ENCODE measurements at regions not wholly inside any gene's neighbourhood (a gene's known extent, or its start where the extent isn't known, plus 50 kb on each side); places are given as distances from the start of the nearest gene placed in this dataset.
A peak's percentile ranks its signal among the peaks of the same experiment; 100 is the strongest.

DNA sequence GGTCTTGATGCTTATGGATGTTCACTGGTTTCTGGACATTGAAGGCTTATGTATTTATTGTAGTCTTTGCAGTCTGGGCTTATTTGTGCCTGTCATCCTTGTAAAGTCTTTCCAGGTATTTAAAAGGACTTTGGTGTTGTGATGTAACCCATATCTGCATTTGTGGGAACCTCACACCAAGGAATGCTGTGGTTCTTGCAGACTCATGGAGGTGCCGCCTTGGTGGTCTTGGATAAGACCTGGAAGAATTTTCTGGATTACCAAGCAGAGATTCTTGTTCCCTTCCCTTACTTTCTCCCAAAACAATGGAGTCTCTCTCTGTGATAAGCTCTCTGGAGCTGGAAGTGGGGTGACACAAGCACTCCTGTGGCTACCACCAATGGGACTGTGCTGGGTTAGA lies 363.5 kb upstream of the NECTIN3 start:
- Histone ChIP-seq H3K9me3 (ENCODE audit: control insufficient read depth, low read length) (no peaks in the 10 kb centered on the region), H3K4me3 (ENCODE audit: low read length) (no peak overlapping the region), H3K27me3 (ENCODE audit: control insufficient read depth, insufficient read depth) (no peaks in the 10 kb centered on the region), H3K27ac (ENCODE audit: low read length) (no peak overlapping the region), H3K4me1 (ENCODE audit: control insufficient read depth, insufficient read depth, low read length) (no peaks in the 10 kb centered on the region)
- 94% methylated on average over 1 of the region's 1 CpG for WGBS
- DNase-seq (no peak), ATAC-seq (no peak)
- intact Hi-C loops (cut with DNase I) = no loop called here

DNA sequence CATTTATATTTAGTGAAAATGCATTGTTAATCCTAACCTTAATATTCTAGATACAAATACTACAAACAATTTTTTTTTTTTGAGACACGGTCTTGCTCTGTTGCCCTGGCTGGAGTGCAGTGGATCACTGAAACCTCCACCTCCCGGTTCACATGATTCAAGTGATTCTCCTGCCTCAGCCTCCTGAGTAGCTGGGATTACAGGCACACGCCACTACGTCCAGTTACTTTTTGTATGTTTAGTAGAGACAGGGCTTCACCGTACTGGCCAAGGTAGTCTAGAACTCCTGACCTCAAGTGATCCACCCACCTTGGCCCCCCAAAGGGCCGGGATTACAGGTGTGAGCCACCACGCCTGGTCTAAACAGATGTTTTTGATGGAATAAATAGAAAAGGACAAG lies 361.5 kb upstream of the NECTIN3 start:
- DNase-seq (peak in 1 of 3 donors; percentile 26), ATAC-seq (no peak)
- H3K27me3 ChIP-seq (ENCODE audit: control insufficient read depth, insufficient read depth) = no peaks in the 10 kb centered on the region
- H3K4me1 ChIP-seq (ENCODE audit: control insufficient read depth, insufficient read depth, low read length) = no peaks in the 10 kb centered on the region
- H3K27ac ChIP-seq (ENCODE audit: low read length) = no peak overlapping the region
- H3K4me3 ChIP-seq (ENCODE audit: low read length) = no peak overlapping the region
- 87% methylated on average over 7 of the region's 7 CpGs for WGBS
- intact Hi-C loops (cut with DNase I) = no loop called here
- H3K9me3 ChIP-seq (ENCODE audit: control insufficient read depth, low read length) = no peaks in the 10 kb centered on the region

DNA sequence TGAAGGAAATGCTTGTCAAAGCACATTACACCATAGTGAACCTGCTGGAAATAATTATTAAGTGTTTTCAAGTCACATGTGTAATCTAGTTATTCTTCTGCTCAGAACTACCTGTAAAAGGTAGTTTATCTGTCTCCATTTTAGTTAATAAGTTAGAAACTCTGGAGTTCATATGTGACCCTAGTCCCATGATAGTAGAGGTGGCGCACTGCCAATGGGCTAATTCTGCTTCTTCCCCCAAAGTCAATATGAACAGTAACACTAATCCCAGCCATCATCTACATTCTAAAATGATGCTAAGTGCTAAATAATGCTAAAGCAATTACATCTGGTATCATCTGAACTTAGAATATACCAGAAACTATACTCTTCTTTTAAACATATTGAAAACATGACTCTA lies 361.0 kb upstream of the NECTIN3 start:
- Histone ChIP-seq H3K27ac (ENCODE audit: low read length) (no peak overlapping the region), H3K4me3 (ENCODE audit: low read length) (no peak overlapping the region), H3K9me3 (ENCODE audit: control insufficient read depth, low read length) (no peaks in the 10 kb centered on the region), H3K27me3 (ENCODE audit: control insufficient read depth, insufficient read depth) (no peaks in the 10 kb centered on the region), H3K4me1 (ENCODE audit: control insufficient read depth, insufficient read depth, low read length) (no peaks in the 10 kb centered on the region)
- DNase-seq (no peak), ATAC-seq (no peak)
- 94% methylated on average over 1 of the region's 1 CpG for WGBS
- intact Hi-C loops (cut with DNase I) = no loop called here

DNA sequence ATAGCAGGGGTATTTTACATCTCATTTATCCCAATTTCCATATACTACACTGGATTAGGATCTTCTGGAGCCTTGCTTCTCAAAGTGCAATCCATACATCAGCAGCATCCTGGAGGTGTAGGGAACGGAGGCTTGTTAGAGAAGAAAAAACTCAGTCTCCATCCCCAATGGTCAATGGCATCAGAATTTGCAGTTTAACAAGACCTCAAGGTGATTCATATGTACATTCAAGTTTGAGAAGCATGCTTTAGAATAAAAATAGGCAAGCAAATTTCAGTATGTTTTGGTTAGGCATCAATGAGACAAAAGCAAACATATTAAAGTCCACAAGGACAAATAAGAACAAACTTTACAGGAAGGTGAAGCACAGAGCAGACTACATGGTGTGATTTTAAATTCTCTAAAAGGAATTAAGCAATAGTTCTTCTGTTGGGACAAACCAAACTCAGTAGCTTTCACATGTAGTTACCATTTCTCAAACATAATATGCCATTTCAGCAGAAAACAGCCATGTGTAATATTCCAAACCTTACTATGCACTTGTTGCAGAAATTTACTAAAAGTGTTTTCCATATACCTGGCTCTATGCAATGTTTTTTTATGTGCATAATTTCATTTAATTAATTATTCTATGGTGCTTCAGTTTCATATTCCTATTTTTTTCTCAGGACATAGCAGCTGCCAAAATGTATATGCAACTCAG lies 360.3 kb upstream of the NECTIN3 start:
- 77% methylated on average over 1 of the region's 1 CpG for WGBS
- no peak for DNase-seq
- intact Hi-C loops (cut with DNase I) = no loop called here
- Histone ChIP-seq H3K9me3 (ENCODE audit: control insufficient read depth, low read length) (no peaks in the 10 kb centered on the region), H3K27me3 (ENCODE audit: control insufficient read depth, insufficient read depth) (no peaks in the 10 kb centered on the region), H3K4me1 (ENCODE audit: control insufficient read depth, insufficient read depth, low read length) (no peaks in the 10 kb centered on the region), H3K27ac (ENCODE audit: low read length) (no peak overlapping the region), H3K4me3 (ENCODE audit: low read length) (no peak overlapping the region)
- ATAC-seq = no peak

DNA sequence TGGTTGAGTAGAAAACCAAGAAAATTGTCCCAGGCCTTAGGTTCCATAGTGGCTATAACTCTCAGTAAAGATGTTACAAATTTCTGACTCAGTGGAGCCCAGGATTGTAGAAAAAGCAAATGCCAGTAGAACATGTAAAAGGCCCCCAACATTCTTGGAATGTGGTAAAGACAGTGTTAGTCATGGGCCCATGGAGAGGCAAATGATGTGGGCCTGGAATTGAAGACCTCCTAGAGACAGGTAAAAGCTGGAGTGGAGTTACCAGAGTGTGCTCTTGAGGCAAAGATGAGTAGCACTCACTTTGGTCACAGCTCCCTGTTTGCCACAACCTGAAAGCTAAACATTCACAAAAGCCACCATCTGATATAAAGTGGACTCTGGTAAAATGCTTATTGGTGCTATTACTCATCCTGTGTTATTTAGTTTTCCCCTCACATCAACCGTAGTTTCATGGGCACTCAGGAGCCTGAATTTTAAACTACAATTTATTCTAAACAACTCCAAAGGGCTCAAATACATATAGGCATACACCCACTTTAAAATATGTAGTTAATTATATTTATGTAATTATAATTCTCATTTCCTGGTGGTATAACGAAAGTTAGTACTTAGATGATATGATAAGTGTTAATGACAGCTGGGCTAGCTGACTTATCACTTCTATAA lies 359.6 kb upstream of the NECTIN3 start:
- DNase-seq = no peak

DNA sequence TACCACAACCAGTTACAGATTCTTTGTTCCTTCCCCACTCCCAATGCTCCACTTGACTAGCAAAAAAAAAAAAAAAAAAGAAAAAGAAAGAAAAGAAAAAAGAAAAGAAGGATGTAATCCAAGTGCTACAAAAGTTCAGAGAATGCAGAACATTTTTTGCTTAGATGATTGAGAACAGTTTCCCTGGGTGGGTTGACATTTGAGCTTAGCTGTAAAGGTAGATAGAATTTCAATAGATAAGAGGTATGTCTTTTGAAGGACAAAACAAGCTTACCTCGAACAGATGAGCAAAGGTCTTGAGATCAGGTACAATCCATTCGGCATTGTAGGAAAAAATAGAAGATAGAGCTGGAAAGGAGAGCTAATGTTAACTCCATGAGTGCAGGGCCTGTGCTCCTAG lies 344.6 kb upstream of the NECTIN3 start:
- DNase-seq (no peak), ATAC-seq (no peak)
- Histone ChIP-seq H3K4me3 (ENCODE audit: low read length) (no peak overlapping the region), H3K4me1 (ENCODE audit: control insufficient read depth, insufficient read depth, low read length) (no peaks in the 10 kb centered on the region), H3K9me3 (ENCODE audit: control insufficient read depth, low read length) (no peaks in the 10 kb centered on the region), H3K27ac (ENCODE audit: low read length) (no peak overlapping the region), H3K27me3 (ENCODE audit: control insufficient read depth, insufficient read depth) (no peaks in the 10 kb centered on the region)
- 40% methylated on average over 2 of the region's 2 CpGs for WGBS
- intact Hi-C loops (cut with DNase I) = no loop called here

More for the DNA sequence above, 359.6 kb upstream of the NECTIN3 start:
- intact Hi-C loops (cut with DNase I) = no loop called here
- no peak for ATAC-seq
- H3K9me3 ChIP-seq (ENCODE audit: control insufficient read depth, low read length) = no peaks in the 10 kb centered on the region
- H3K27ac ChIP-seq (ENCODE audit: low read length) = no peak overlapping the region
- WGBS = 59% methylated on average over 2 of the region's 2 CpGs
- H3K4me1 ChIP-seq (ENCODE audit: control insufficient read depth, insufficient read depth, low read length) = no peaks in the 10 kb centered on the region
- no peaks in the 10 kb centered on the region for H3K27me3 ChIP-seq (ENCODE audit: control insufficient read depth, insufficient read depth)
- H3K4me3 ChIP-seq (ENCODE audit: low read length) = no peak overlapping the region

DNA sequence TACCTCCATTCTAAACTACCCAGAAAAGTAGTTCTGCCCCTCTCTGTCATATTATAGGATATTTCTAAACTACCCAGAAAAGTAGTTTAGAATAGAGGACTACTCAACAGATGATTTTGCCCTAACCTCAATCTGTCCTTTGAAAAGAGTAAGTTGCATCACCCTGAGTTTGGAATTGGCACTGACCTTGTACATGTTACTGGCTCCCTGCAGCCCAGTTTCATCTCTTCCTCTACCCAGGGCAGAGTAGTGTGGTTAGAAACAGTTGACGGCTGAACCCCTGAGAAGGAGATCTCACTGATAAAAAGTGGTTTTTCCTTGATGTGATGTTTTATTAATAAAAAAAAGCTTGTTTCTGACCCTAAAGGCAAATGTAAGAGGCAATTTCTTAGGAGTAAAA lies 340.5 kb upstream of the NECTIN3 start:
- Histone ChIP-seq H3K27me3 (ENCODE audit: control insufficient read depth, insufficient read depth) (no peaks in the 10 kb centered on the region), H3K4me1 (ENCODE audit: control insufficient read depth, insufficient read depth, low read length) (no peaks in the 10 kb centered on the region), H3K27ac (ENCODE audit: low read length) (no peak overlapping the region), H3K4me3 (ENCODE audit: low read length) (no peak overlapping the region), H3K9me3 (ENCODE audit: control insufficient read depth, low read length) (no peaks in the 10 kb centered on the region)
- 67% methylated on average over 1 of the region's 1 CpG for WGBS
- no peak for ATAC-seq
- no peak for DNase-seq
- intact Hi-C loops (cut with DNase I) = no loop called here

DNA sequence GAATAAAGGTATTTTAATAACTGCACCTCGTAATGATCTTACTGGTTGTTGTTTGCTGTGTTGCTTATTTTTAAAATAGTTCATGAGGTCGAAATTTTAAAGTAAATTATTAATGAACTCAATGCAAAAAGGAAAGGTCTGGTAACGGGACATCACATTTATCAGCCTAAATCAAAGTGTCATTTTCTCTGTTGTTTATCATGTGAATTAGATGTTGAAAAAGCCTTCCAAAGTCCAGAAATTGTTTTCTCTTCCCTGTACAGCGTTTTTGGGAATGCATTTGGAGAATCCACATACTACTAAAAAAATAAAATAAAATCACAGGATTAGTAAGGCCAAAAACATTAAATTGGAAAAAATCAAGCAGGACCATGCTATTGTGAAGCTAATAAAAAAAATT lies 339.2 kb upstream of the NECTIN3 start:
- Histone ChIP-seq H3K9me3 (ENCODE audit: control insufficient read depth, low read length) (no peaks in the 10 kb centered on the region), H3K27me3 (ENCODE audit: control insufficient read depth, insufficient read depth) (no peaks in the 10 kb centered on the region), H3K27ac (ENCODE audit: low read length) (no peak overlapping the region), H3K4me1 (ENCODE audit: control insufficient read depth, insufficient read depth, low read length) (no peaks in the 10 kb centered on the region), H3K4me3 (ENCODE audit: low read length) (no peak overlapping the region)
- intact Hi-C loops (cut with DNase I) = no loop called here
- ATAC-seq = no peak
- DNase-seq = no peak
- 70% methylated on average over 4 of the region's 4 CpGs for WGBS

DNA sequence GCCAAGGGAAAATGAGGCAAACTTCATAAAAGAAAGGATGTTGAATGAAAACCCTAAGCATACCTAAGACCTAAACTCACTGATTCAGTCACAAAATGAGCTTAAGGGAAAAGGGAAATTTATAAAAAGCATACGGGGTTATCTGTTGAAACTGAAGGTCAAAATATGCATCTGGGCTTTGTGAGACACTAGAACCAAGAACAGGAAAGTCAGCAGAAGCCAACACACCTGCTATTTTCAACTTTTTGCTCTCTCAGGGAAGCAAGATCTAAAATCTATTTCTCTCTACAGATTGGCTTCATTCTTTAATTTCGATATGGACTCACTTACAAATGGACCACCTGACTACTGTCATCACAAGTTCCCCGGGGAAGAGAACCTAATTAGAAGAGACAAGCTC lies 338.6 kb upstream of the NECTIN3 start:
- WGBS = 69% methylated on average over 3 of the region's 3 CpGs
- intact Hi-C loops (cut with DNase I) = no loop called here
- ATAC-seq = no peak

DNA sequence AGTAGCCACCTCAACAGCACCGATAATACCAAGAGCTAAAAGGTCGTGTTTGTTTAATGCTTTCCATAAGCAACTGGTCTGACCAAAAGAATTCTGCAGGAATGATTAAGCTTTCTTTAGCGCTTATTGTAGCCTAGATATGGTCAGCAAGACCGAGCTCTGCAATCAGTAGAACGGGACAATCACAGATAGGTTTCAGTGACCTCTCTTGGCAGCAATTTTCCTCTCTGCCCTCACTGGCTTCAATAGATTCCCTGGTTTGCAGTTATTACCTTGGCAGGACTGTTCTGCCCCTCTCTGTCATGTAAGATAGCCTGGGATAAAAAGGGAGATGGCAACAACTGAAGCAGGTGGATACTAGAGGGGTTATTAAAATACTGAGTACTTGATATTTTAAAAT lies 337.1 kb upstream of the NECTIN3 start:
- ATAC-seq (no peak), DNase-seq (no peak)
- Histone ChIP-seq H3K27ac (ENCODE audit: low read length) (no peak overlapping the region), H3K9me3 (ENCODE audit: control insufficient read depth, low read length) (no peaks in the 10 kb centered on the region), H3K4me1 (ENCODE audit: control insufficient read depth, insufficient read depth, low read length) (no peaks in the 10 kb centered on the region), H3K4me3 (ENCODE audit: low read length) (no peak overlapping the region), H3K27me3 (ENCODE audit: control insufficient read depth, insufficient read depth) (no peaks in the 10 kb centered on the region)
- WGBS = 46% methylated on average over 5 of the region's 5 CpGs
- intact Hi-C loops (cut with DNase I) = no loop called here

More for the DNA sequence above, 338.6 kb upstream of the NECTIN3 start:
- Histone ChIP-seq H3K9me3 (ENCODE audit: control insufficient read depth, low read length) (no peaks in the 10 kb centered on the region), H3K4me3 (ENCODE audit: low read length) (no peak overlapping the region), H3K4me1 (ENCODE audit: control insufficient read depth, insufficient read depth, low read length) (no peaks in the 10 kb centered on the region), H3K27ac (ENCODE audit: low read length) (no peak overlapping the region), H3K27me3 (ENCODE audit: control insufficient read depth, insufficient read depth) (no peaks in the 10 kb centered on the region)
- DNase-seq = no peak

DNA sequence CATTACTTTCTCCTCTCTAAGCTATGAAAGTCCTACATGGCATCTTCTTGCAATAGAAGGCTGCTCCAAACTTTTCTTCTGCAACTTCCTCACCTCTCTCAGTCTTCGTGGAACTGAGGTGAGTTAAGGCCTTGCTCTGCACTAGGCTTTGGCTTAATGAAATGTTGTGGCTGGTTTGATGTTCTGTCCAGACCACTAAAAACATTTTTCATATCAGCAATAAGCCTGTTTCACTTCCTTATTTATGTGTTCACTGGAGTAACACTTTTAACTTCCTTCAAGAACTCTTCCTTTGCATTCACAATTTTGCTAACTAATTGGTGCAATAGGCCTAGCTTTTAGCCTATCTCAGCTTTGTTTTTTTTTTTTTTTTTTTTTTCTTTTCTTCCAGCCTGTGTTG lies 335.3 kb upstream of the NECTIN3 start:
- no peak overlapping the region for H3K4me3 ChIP-seq (ENCODE audit: low read length)
- H3K27me3 ChIP-seq (ENCODE audit: control insufficient read depth, insufficient read depth) = no peaks in the 10 kb centered on the region
- no peaks in the 10 kb centered on the region for H3K9me3 ChIP-seq (ENCODE audit: control insufficient read depth, low read length)
- no peak overlapping the region for H3K27ac ChIP-seq (ENCODE audit: low read length)
- no peak for ATAC-seq
- H3K4me1 ChIP-seq (ENCODE audit: control insufficient read depth, insufficient read depth, low read length) = no peaks in the 10 kb centered on the region
- intact Hi-C loops (cut with DNase I) = no loop called here
- WGBS = 77% methylated on average over 1 of the region's 1 CpG
- DNase-seq = no peak

Measured in right cardiac atrium (tissue), 5 donors.